Astrocyte of the spinal cord (primary cell): ENCODE measurements at regions not wholly inside any gene's neighbourhood (a gene's known extent, or its start where the extent isn't known, plus 50 kb on each side); places are given as distances from the start of the nearest gene placed in this dataset.

Experiments
- DNase-seq: peaks from one replicate; pipeline ENCODE4 v3.0.0; 2011; ENCODE audit warnings: low read depth, low spot score
- H3K4me3 ChIP-seq: 2 replicates; pipeline ENCODE4 v1.5.1; 2011; ENCODE audit warnings: low read depth, mild to moderate bottlenecking, low read length, moderate library complexity
- CTCF ChIP-seq: IDR thresholded peaks from 2 replicates; pipeline ENCODE4 v1.5.1; 2012; ENCODE audit warnings: low read depth, mild to moderate bottlenecking, low read length, inconsistent platforms
- in situ Hi-C: cut with HindIII; loops from 2 replicates; pipeline ENCODE4 v1.10.0; 2017; ENCODE audit warnings: low sequenced_read_pairs

- in situ Hi-C loops = no loop called here
- DNase-seq = no peak
- no peak for TF ChIP-seq CTCF
- no peak overlapping the region for H3K4me3 ChIP-seq
Measured at GRCh38 chr10:121690152-121690848, 92.1 kb upstream of the FGFR2 start.

DNA sequence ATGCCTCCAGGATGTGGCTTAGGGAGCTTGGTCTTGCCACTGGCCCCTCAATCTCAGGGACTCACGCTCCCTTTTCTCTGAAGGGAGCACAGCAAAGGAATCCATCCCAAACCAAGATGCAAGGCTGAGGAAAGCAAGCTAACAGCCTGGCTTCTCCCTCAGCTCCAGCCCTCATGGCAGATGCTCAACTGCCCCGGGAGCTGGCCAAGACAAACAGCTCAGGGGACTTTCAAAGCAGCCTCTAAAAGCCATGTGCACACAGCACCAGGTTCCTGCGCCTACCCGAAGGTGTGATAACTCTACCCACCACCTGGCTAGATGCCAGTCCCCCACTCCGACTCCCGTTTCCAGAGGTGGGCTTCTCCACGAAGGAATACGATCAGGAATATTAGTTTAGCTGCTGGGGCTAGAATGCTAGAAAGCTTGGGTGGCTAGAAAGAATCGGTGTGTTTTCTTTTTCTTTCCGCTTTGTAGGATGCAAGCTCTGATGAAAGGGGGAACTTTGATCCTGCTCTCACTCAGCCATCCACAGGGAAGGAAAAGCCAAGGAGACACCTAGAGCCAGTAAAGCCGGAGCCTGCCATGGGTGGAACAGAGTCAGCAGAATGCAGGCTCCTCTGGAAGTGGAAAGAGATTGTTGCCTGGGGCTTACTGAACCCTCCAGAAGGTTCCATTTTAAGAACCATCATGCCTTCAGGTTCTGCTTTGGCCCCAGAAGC is 89.0 kb upstream of the FGFR2 start:
- TF ChIP-seq CTCF = no peak
- DNase-seq = no peak
- H3K4me3 ChIP-seq = no peak overlapping the region
- in situ Hi-C loops = no loop called here

DNA sequence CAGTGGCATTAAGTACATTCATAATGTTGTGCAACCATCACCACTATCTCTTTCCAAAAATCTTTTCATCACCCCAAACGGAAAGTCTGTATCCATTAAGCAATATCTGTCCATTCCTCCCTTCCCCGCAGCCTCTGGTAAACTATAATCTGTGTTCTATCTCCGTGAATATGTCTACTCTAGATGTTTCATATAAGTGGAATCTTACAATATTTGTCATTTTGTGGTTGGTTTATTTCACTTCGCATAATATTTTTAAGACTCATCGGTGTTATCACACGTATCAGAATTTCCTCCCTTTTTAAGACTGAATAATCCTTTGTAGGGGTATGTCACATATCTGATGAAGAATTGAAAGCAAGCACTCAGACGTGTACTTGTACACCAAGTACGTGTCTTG is 86.0 kb upstream of the FGFR2 start:
- DNase-seq = no peak
- TF ChIP-seq CTCF = no peak

GRCh38 chr10:121683816-121684215 is 85.6 kb upstream of the FGFR2 start:
- no peak overlapping the region for H3K4me3 ChIP-seq
- DNase-seq = no peak
- TF ChIP-seq CTCF = no peak
- in situ Hi-C loops = no loop called here

More for the DNA sequence above, 86.0 kb upstream of the FGFR2 start:
- in situ Hi-C loops = no loop called here
- H3K4me3 ChIP-seq = no peak overlapping the region

GRCh38 chr10:121683366-121683765 is 85.1 kb upstream of the FGFR2 start:
- H3K4me3 ChIP-seq = no peak overlapping the region
- in situ Hi-C loops = no loop called here
- no peak for TF ChIP-seq CTCF

GRCh38 chr10:121681997-121682687 is 83.9 kb upstream of the FGFR2 start:
- no peak overlapping the region for H3K4me3 ChIP-seq
- DNase-seq = peak; percentile 2
- TF ChIP-seq CTCF = no peak
- in situ Hi-C loops = no loop called here

More at GRCh38 chr10:121683366-121683765, 85.1 kb upstream of the FGFR2 start:
- no peak for DNase-seq
